ENCODE measurements at regions not wholly inside any gene's neighbourhood (a gene's known extent, or its start where the extent isn't known, plus 50 kb on each side); places are given as distances from the start of the nearest gene placed in this dataset.

GRCh38 chr6:17182961-17183360 is 81.1 kb downstream of the STMND1 start:
- POLR2A ChIA-PET, result no interaction called here
- no peak for DNase-seq (ENCODE audit: extremely low spot score)
- CTCF ChIA-PET, result no interaction called here
- TF ChIP-seq ZNF384 (IDR thresholded peaks at IDR 0.05) (no peak), BHLHE40 (IDR thresholded peaks at IDR 0.05; ENCODE audit: borderline replicate concordance) (no peak), TARDBP (IDR thresholded peaks at IDR 0.05) (no peak), LEF1 (IDR thresholded peaks at IDR 0.05; ENCODE audit: borderline replicate concordance) (no peak), L3MBTL2 (conservative IDR thresholded peaks at IDR 0.05) (no peak), ELF4 (IDR thresholded peaks at IDR 0.05) (no peak), NFRKB (IDR thresholded peaks at IDR 0.05) (no peak), HDGF (IDR thresholded peaks at IDR 0.05; ENCODE audit: borderline replicate concordance) (no peak), ARNT (IDR thresholded peaks at IDR 0.05) (no peak), PKNOX1 (IDR thresholded peaks at IDR 0.05) (no peak)

- no peak for DNase-seq (ENCODE audit: extremely low spot score)
- CTCF ChIA-PET, result no interaction called here
- TF ChIP-seq BHLHE40 (IDR thresholded peaks at IDR 0.05; ENCODE audit: borderline replicate concordance) (no peak), FOXM1 (IDR thresholded peaks at IDR 0.05; ENCODE audit: borderline replicate concordance) (no peak), CTBP1 (IDR thresholded peaks at IDR 0.05; ENCODE audit: borderline replicate concordance) (no peak), LEF1 (IDR thresholded peaks at IDR 0.05; ENCODE audit: borderline replicate concordance) (no peak), ZNF384 (IDR thresholded peaks at IDR 0.05) (no peak), HDGF (IDR thresholded peaks at IDR 0.05; ENCODE audit: borderline replicate concordance) (no peak), L3MBTL2 (conservative IDR thresholded peaks at IDR 0.05) (no peak), TARDBP (IDR thresholded peaks at IDR 0.05) (no peak), PKNOX1 (IDR thresholded peaks at IDR 0.05) (no peak), NFRKB (IDR thresholded peaks at IDR 0.05) (no peak), FOXA1 (IDR thresholded peaks at IDR 0.05) (no peak)
- POLR2A ChIA-PET, result no interaction called here
These were observed 85.1 kb downstream of the STMND1 start for GRCh38 chr6:17186925-17187324.

GRCh38 chr6:17193106-17193775 is 87.9 kb upstream of the RBM24 start:
- DNase-seq (ENCODE audit: extremely low spot score), result no peak
- ChIA-PET CTCF (interaction anchor here (0.6 kb wide), 2 partner anchors 99 to 393 kb away, joined by 3 read pairs; no protein-coding TSS in a partner anchor), POLR2A (no interaction called here)
- no peak for TF ChIP-seq TARDBP (IDR thresholded peaks at IDR 0.05)
- TF ChIP-seq FOXA1 (IDR thresholded peaks at IDR 0.05), result no peak
- no peak for TF ChIP-seq NFRKB (IDR thresholded peaks at IDR 0.05)
- no peak for TF ChIP-seq BHLHE40 (IDR thresholded peaks at IDR 0.05; ENCODE audit: borderline replicate concordance)
- TF ChIP-seq ARNT (IDR thresholded peaks at IDR 0.05), result no peak
- no peak for TF ChIP-seq SP1 (IDR thresholded peaks at IDR 0.05)
- no peak for TF ChIP-seq LEF1 (IDR thresholded peaks at IDR 0.05; ENCODE audit: borderline replicate concordance)

- no peak for TF ChIP-seq SP1 (IDR thresholded peaks at IDR 0.05)
- TF ChIP-seq LEF1 (IDR thresholded peaks at IDR 0.05; ENCODE audit: borderline replicate concordance), result no peak
- no peak for TF ChIP-seq HDGF (IDR thresholded peaks at IDR 0.05; ENCODE audit: borderline replicate concordance)
- no peak for TF ChIP-seq FOXK2 (IDR thresholded peaks at IDR 0.05)
- no peak for TF ChIP-seq FOXM1 (IDR thresholded peaks at IDR 0.05; ENCODE audit: borderline replicate concordance)
- POLR2A ChIA-PET, result no interaction called here
- DNase-seq (ENCODE audit: extremely low spot score), result no peak
- CTCF ChIA-PET, result no interaction called here
These were observed 83.6 kb upstream of the RBM24 start for GRCh38 chr6:17197607-17198006.

GRCh38 chr6:17200395-17200794 is 80.8 kb upstream of the RBM24 start:
- DNase-seq (ENCODE audit: extremely low spot score), result no peak
- ChIA-PET POLR2A (no interaction called here), CTCF (no interaction called here)
- TF ChIP-seq HDGF (IDR thresholded peaks at IDR 0.05; ENCODE audit: borderline replicate concordance) (no peak), SP1 (IDR thresholded peaks at IDR 0.05) (no peak), NFRKB (IDR thresholded peaks at IDR 0.05) (no peak), TARDBP (IDR thresholded peaks at IDR 0.05) (no peak), BHLHE40 (IDR thresholded peaks at IDR 0.05; ENCODE audit: borderline replicate concordance) (no peak), PKNOX1 (IDR thresholded peaks at IDR 0.05) (no peak), ZNF384 (IDR thresholded peaks at IDR 0.05) (no peak), CTBP1 (IDR thresholded peaks at IDR 0.05; ENCODE audit: borderline replicate concordance) (no peak), FOXK2 (IDR thresholded peaks at IDR 0.05) (no peak)

GRCh38 chr6:17202526-17202925 is 78.6 kb upstream of the RBM24 start:
- CTCF ChIA-PET, result no interaction called here
- TF ChIP-seq BHLHE40 (IDR thresholded peaks at IDR 0.05; ENCODE audit: borderline replicate concordance) (no peak), ZNF384 (IDR thresholded peaks at IDR 0.05) (no peak), PKNOX1 (IDR thresholded peaks at IDR 0.05) (no peak), SP1 (IDR thresholded peaks at IDR 0.05) (no peak), HDGF (IDR thresholded peaks at IDR 0.05; ENCODE audit: borderline replicate concordance) (no peak), L3MBTL2 (conservative IDR thresholded peaks at IDR 0.05) (no peak), FOXM1 (IDR thresholded peaks at IDR 0.05; ENCODE audit: borderline replicate concordance) (no peak), TARDBP (IDR thresholded peaks at IDR 0.05) (no peak), CTBP1 (IDR thresholded peaks at IDR 0.05; ENCODE audit: borderline replicate concordance) (no peak), ELF4 (IDR thresholded peaks at IDR 0.05) (no peak), FOXA1 (IDR thresholded peaks at IDR 0.05) (no peak), FOXK2 (IDR thresholded peaks at IDR 0.05) (no peak), LEF1 (IDR thresholded peaks at IDR 0.05; ENCODE audit: borderline replicate concordance) (no peak), ARNT (IDR thresholded peaks at IDR 0.05) (no peak), SUZ12 (IDR thresholded peaks at IDR 0.05) (no peak), NFRKB (IDR thresholded peaks at IDR 0.05) (no peak)
- DNase-seq (ENCODE audit: extremely low spot score), result no peak
- POLR2A ChIA-PET, result no interaction called here
